HG03280 (cell line): ENCODE measurements at regions not wholly inside any gene's neighbourhood (a gene's known extent, or its start where the extent isn't known, plus 50 kb on each side); places are given as distances from the start of the nearest gene placed in this dataset.
"Not testable (repeated sequence)": the region's sequence is repeated elsewhere in the genome, so short reads cannot be mapped to it uniquely, and the experiment has no call there.

Experiments used
- ATAC-seq: cut with Tn5 transposase; IDR thresholded peaks from one replicate; pipeline ENCODE4 v1.9.1; 2021; ENCODE audit warnings: mild to moderate bottlenecking, moderate library complexity; ENCODE audit not compliant: unreplicated experiment

DNA sequence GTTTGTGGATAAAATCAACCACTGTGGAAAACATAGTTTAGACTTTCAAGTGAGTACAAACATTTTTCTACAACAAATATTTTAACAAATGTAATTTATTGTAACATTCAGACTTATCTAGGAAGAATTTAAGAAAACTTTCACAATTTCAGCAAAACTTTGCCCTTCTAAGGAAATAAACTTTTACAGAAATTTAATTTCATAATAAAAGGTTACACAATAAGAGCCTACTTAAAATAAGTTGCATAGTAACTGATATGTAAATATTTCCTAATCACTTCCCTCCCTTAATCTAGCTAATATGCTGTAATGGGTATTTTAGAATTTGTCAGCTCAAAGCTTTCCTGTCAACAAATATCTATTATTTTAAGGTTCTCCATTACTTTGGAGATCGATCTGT is 1899.9 kb downstream of the MAT2B start:
- no peak for ATAC-seq

GRCh38 chr5:165407352-165407751 is 1901.9 kb downstream of the MAT2B start:
- ATAC-seq = no peak

- no peak for ATAC-seq
These were observed 1905.1 kb downstream of the MAT2B start for GRCh38 chr5:165410476-165410875.

- not testable (repeated sequence) for ATAC-seq
These were observed 1906.1 kb downstream of the MAT2B start for GRCh38 chr5:165411532-165411931.

GRCh38 chr5:165420493-165420892 is 1915.1 kb downstream of the MAT2B start:
- no peak for ATAC-seq

DNA sequence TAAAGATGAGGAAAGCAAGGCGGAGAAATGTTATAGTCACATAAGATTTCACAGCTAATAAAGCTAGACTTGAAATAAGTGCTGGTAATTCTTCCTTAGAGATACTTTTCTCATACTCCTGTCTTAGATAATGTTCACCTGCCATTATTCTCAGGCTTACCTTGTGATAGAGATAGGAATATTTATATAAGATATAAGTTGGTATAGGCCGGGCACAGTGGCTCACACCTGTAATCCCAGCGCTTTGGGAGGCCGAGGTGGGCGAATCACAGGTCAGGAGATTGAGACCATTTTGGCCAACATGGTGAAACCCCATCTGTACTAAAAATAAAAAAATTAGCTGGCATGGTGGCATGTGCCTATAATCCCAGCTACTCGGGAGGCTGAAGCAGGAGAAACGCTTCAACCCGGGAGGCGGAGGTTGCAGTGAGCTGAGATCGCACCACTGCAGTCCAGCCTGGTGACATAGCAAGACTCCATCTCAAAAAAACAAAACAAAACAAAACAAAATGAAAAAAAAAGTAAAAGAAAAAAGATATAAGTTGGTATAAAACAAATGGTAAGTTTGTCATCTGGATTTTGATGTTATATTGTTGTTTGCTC is 1918.4 kb downstream of the MAT2B start:
- no peak for ATAC-seq

DNA sequence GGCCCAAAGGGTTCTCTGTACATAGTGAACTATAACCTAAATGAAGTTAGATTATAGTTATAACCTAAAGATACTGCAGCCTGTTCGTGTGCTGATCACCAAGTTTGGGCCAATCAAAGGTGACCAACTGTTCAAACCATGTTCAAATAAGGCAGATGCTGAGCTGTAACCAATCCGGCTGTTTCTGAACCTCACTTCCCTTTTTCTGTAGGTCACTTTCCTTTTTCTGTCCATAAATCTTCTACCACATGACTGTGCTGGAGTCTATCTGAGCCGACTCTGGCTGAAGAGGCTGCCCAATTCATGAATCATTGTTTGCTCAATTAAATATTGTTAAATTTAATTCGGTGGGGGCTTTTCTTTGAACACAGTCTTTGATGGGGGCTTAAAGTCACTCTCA is 1920.2 kb downstream of the MAT2B start:
- no peak for ATAC-seq

GRCh38 chr5:165448753-165449152 is 1943.3 kb downstream of the MAT2B start:
- no peak for ATAC-seq

DNA sequence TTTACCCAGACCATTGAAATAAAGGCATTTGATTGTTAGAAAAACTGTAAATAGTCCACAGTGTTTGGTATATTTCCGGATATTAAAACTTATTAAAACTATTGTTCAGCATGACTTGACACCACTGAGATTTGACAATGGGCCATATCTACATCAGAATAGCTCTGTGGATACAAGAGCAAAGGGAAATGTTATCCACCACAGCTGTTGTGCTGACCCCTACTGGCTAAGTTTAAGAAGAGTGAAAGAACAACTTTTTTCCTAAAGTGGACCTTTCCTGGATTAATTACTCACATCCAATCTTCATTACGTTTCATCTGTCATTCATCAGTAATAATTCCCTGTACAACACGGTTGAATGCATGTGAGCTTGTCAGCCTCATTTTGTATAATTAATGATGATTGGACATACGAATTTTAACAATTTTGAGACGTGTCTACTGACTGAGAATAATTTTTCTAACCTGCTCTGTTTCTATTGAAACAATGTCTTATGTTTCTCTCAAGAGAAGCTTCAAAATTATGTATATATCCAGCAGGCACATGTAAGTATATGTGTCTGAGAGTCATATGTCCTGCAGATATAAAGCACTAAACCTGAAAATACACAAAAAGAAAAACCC is 1952.6 kb downstream of the MAT2B start:
- ATAC-seq = no peak

- ATAC-seq = no peak
These were observed 1953.8 kb downstream of the MAT2B start for GRCh38 chr5:165459232-165459631.

- ATAC-seq = no peak
These were observed 1955.5 kb downstream of the MAT2B start for GRCh38 chr5:165460911-165461310.

- no peak for ATAC-seq
These were observed 1972.1 kb downstream of the MAT2B start for GRCh38 chr5:165477546-165477945.

DNA sequence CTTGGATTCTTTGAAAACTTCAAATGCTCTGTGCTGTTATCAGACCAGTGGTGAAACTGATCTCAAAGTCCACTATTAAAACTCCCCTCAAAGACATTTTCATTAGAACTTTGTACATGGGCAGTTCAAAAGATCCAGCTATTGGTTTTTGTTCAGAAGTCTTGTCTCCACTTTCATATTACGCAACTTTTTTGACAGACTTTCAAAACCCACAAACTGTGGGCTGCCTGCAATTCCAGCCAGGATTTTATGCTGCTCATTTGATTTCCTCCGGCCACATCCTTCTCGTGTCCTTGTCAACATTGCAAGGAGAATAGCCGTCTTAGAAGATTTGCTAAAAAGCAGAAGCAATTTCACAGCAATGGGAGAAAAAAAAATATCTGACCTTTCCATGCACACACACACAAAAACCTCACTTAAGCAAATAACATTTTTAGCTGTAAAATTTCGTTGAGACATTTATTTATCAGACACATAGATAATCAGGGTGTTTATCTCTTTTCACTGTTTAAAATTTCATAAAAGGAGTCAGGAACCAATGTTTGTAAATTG is 1990.5 kb downstream of the MAT2B start:
- no peak for ATAC-seq

DNA sequence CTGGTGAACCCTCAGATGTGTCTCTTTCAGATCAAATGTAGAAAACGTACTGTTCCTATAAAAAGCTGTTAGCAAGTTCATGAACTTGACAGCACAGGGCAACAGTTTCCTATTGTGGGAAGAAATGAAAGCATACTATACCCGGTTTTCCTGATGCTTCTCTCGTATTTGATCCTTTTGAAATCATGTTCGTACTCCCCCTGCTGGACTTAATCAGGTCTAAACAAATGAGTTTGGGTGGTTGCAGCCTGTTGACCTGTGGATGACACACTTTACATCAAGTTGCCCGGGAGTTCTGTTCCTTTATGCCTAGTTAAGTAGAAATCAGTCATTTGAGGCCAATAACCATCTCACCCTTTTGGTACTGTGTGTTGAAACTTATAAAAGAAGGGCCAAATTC is 1992.3 kb downstream of the MAT2B start:
- no peak for ATAC-seq

GRCh38 chr5:165502893-165503691 is 1997.7 kb downstream of the MAT2B start:
- ATAC-seq = no peak

GRCh38 chr5:165504674-165505073 is 1999.3 kb downstream of the MAT2B start:
- no peak for ATAC-seq

GRCh38 chr5:165508286-165508685 is 2002.9 kb downstream of the MAT2B start:
- no peak for ATAC-seq

DNA sequence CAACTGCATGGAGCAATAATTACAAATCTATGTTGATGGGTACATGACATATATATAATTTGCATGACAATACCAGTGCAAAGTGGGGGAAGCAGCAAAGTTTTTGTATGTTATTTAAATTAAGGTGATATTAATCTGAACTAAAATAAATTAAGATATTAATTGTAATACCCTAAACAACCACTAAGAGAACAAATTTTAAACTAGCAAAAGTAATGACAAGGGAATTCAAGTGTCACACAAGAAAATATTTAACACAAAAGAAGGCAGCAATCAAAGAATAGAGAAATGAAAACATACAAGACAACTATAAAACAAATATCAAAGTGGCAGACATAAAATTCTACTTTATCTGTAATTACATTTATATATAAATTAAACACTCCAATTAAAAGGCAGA is 2003.4 kb downstream of the MAT2B start:
- no peak for ATAC-seq

GRCh38 chr5:165521816-165522610 is 2016.6 kb downstream of the MAT2B start:
- ATAC-seq = no peak

- no peak for ATAC-seq
These were observed 2019.9 kb downstream of the MAT2B start for GRCh38 chr5:165525271-165525670.

- no peak for ATAC-seq
These were observed 2020.9 kb downstream of the MAT2B start for GRCh38 chr5:165526357-165526756.
